ENCODE measurements at regions not wholly inside any gene's neighbourhood (a gene's known extent, or its start where the extent isn't known, plus 50 kb on each side); places are given as distances from the start of the nearest gene placed in this dataset.
"Not testable (repeated sequence)": the region's sequence is repeated elsewhere in the genome, so short reads cannot be mapped to it uniquely, and the experiment has no call there.

DNA sequence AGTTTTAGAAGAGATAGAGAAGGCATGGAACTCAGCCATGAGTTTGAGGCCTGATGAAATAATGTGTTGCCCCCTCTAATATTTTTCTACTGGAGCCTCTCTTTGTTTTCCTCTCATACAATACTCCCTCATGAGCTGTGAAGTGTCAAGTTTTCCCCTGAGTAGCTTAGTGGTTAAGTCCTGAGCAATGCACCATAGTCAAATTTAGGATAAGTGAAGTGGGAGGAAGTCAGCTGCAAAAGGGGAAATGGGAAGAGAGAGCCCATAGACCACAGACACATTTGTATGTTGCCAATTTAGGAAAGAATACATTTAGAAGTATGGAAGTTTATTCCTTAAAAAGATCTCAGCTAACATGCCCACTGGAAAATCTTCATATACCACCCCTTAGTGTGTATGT is 171.5 kb upstream of the NREP start:
- Histone ChIP-seq H3K27ac (no peak overlapping the region), H3K4me1 (peaks cover 0 to 12% of the 10 kb centered on the region in 2 donors), H3K36me3 (no peaks in the 10 kb centered on the region), H3K9me3 (no peaks in the 10 kb centered on the region), H3K27me3 (no peaks in the 10 kb centered on the region), H3K4me3 (no peak overlapping the region)
- DNase-seq (ENCODE audit: low spot score) = no peak
- no peak for TF ChIP-seq CTCF (IDR thresholded peaks at IDR 0.05)

DNA sequence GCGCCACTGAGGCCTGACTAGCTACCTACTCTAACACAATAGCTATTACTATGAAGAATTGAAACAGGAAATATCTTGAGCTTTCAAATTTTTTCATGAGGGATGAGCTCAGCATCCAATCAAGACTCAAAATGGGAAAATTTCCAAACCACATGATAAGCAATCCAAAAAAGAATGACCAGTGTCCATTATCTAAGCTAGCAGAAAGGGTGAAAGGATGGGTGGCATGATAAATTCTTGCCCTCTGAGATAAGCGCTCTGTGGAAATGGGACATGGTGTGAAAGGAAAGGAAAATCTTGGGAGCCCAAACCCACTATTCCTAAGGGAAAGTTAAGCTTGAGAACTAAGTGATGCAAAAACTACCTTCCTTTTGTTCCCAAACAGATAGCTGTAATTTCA is 170.2 kb upstream of the NREP start:
- no peak overlapping the region for H3K4me3 ChIP-seq
- DNase-seq (ENCODE audit: low spot score) = no peak
- no peak overlapping the region for H3K27ac ChIP-seq
- no peaks in the 10 kb centered on the region for H3K36me3 ChIP-seq
- H3K4me1 ChIP-seq = peaks cover 0 to 2% of the 10 kb centered on the region in 2 donors
- no peak for TF ChIP-seq CTCF (IDR thresholded peaks at IDR 0.05)
- H3K9me3 ChIP-seq = no peaks in the 10 kb centered on the region
- no peaks in the 10 kb centered on the region for H3K27me3 ChIP-seq

DNA sequence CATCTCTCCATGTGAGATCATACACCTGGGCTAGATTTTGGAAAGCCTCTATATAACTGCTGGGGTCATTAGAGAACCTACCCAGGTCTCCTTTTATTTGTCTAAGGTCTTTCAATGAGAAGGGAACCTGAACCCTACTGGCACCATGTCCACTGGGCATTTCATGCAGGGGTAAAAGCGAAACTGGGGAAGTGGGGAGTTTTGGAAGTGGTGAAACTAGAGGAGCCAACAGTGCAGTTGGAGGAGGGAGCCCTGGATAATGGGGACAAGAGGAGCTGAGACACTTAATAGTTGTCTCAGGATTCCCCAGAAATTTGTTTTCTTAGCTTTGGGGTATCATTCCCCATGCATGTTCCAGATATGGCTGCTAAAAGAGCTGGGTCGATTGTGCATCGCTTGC is 169.0 kb upstream of the NREP start:
- Histone ChIP-seq H3K4me1 (no peaks in the 10 kb centered on the region), H3K4me3 (no peak overlapping the region), H3K27ac (no peak overlapping the region), H3K27me3 (no peaks in the 10 kb centered on the region), H3K9me3 (no peaks in the 10 kb centered on the region), H3K36me3 (no peaks in the 10 kb centered on the region)
- no peak for TF ChIP-seq CTCF (IDR thresholded peaks at IDR 0.05)
- DNase-seq (ENCODE audit: low spot score) = no peak

- no peaks in the 10 kb centered on the region for H3K4me1 ChIP-seq
- H3K36me3 ChIP-seq = no peaks in the 10 kb centered on the region
- no peaks in the 10 kb centered on the region for H3K27me3 ChIP-seq
- peaks cover 0 to 4% of the 10 kb centered on the region in 2 donors for H3K9me3 ChIP-seq
- H3K4me3 ChIP-seq = no peak overlapping the region
- DNase-seq (ENCODE audit: low spot score) = no peak
- no peak for TF ChIP-seq CTCF (IDR thresholded peaks at IDR 0.05)
- no peak overlapping the region for H3K27ac ChIP-seq
Observed at GRCh38 chr5:111922344-111922743, 165.3 kb upstream of the NREP start.

DNA sequence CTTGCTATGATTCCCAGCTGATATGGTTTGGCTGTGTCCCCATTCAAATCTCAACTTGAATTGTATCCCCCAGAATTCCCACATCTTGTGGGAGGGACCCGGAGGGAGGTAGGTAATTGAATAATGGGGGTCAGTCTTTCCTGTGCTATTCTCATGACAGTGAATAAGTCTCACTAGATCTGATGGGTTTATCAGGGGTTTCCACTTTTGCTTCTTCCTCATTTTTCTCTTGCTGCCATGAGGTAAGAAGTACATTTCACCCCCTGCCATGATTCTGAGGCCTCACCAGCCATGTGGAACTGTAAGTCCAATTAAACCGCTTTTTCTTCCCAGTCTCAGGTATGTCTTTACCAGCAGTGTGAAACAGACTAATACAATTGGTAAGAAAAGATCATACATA is 164.7 kb upstream of the NREP start:
- H3K36me3 ChIP-seq; DNase-seq (ENCODE audit: low spot score); H3K9me3 ChIP-seq; H3K27me3 ChIP-seq; H3K27ac ChIP-seq; H3K4me1 ChIP-seq; H3K4me3 ChIP-seq: not testable (repeated sequence)

DNA sequence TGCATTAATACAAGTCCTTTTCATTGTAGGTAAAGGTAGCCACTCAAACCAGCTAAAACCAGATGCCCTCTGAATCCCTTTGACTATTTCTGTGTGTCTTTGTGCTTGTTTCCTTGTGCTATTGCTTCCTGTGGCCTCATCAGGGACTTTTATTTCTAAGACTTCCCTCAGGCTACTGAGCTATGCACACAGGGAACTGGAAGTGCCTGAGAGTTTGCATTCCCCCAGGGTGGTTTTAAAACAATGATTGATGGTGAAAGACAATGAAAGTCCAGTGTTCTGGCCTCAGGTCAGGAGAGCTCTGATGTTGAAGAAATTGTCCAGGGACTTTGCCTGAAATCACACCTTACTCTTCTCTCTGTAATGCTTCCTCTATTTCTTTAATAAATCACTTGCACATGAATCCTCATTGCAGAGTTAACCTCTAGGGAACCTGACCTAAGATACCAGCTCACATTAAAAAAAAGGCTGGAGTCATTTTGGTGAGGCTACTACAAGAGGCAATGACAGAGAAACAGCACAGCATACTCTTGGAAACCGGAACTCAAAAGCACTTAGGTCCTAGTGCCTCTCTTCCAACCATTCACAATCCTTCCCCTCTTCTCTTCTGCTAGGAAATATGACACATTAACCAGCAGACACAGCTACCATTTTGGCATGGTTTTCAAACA is 158.1 kb upstream of the NREP start:
- Histone ChIP-seq H3K27me3 (no peaks in the 10 kb centered on the region), H3K4me3 (no peak overlapping the region), H3K4me1 (no peaks in the 10 kb centered on the region), H3K36me3 (no peaks in the 10 kb centered on the region), H3K9me3 (peaks cover 0 to 4% of the 10 kb centered on the region in 2 donors), H3K27ac (no peak overlapping the region)
- no peak for DNase-seq (ENCODE audit: low spot score)
- TF ChIP-seq CTCF (IDR thresholded peaks at IDR 0.05) = no peak

Data from right atrium auricular region (tissue), 2 donors.